Vagina (tissue), 2 donors: ENCODE measurements at regions not wholly inside any gene's neighbourhood (a gene's known extent, or its start where the extent isn't known, plus 50 kb on each side); places are given as distances from the start of the nearest gene placed in this dataset.

Experiments
- DNase-seq, 2 donors: peaks; one replicate each; pipeline ENCODE4 v3.0.0-alpha.2; 2017; ENCODE audit errors: extremely low spot score in 2 of 2
- H3K27ac ChIP-seq: fragments of 200-600 bp; sonication (generic); one replicate; pipeline ENCODE4 v1.5.1; 2019
- H3K27me3 ChIP-seq: fragments of 200-600 bp; sonication (generic); one replicate; pipeline ENCODE4 v1.5.1; 2019
- H3K36me3 ChIP-seq, 2 donors: fragments of 200-600 bp; sonication (generic); one replicate each; pipeline ENCODE4 v1.5.1; 2017 to 2019
- H3K4me1 ChIP-seq: fragments of 200-600 bp; sonication (generic); one replicate; pipeline ENCODE4 v1.5.1; 2019
- H3K4me3 ChIP-seq, 2 donors: fragments of 200-600 bp; sonication (generic); 1 replicate in 1 of 2; 2 replicates in 1 of 2; pipeline ENCODE4 v1.5.1; 2016 to 2019
- H3K9me3 ChIP-seq: fragments of 200-600 bp; sonication (generic); one replicate; pipeline ENCODE4 v1.5.1; 2019
- CTCF ChIP-seq, 3 experiments: fragments of 450-650 bp in 2 of 3; fragments of 200-600 bp in 1 of 3; sonication (generic) in 1 of 3; IDR thresholded peaks; one replicate each; pipeline ENCODE4 v1.5.1; 2017 to 2019; ENCODE audit warnings: antibody characterized with exemption in 3 of 3, mild to moderate bottlenecking in 2 of 3, moderate library complexity in 2 of 3
- POLR2A ChIP-seq, 2 donors: fragments of 450-650 bp; IDR thresholded peaks; one replicate each; pipeline ENCODE4 v1.6.1; 2017; ENCODE audit warnings: antibody characterized with exemption in 2 of 2, mild to moderate bottlenecking in 2 of 2, moderate library complexity in 2 of 2
- POLR2AphosphoS5 ChIP-seq, 2 donors: sonication (generic); formaldehyde crosslinking; IDR thresholded peaks; one replicate each; pipeline ENCODE4 v1.9.0; 2017; ENCODE audit warnings: antibody characterized with exemption in 2 of 2, mild to moderate bottlenecking in 2 of 2, low read depth in 1 of 2; ENCODE audit not compliant: insufficient read depth in 1 of 2
- intact Hi-C: fragments of 100-400 bp; cut with DNase I; formaldehyde crosslinking; loops from one replicate; pipeline ENCODE4 v1.15.1; 2023

- Histone ChIP-seq H3K4me1 (no peaks in the 10 kb centered on the region), H3K27ac (no peak overlapping the region), H3K9me3 (no peaks in the 10 kb centered on the region), H3K4me3 (no peak overlapping the region), H3K27me3 (no peaks in the 10 kb centered on the region), H3K36me3 (no peaks in the 10 kb centered on the region)
- intact Hi-C loops = no loop called here
- TF ChIP-seq CTCF (IDR thresholded peaks at IDR 0.05) (no peak), POLR2A (IDR thresholded peaks at IDR 0.05) (no peak), POLR2AphosphoS5 (IDR thresholded peaks at IDR 0.05; ENCODE audit: insufficient read depth in 1 of 2, low read depth in 1 of 2) (no peak)
- no peak for DNase-seq
Measured at GRCh38 chr6:12614456-12614855, 102.1 kb upstream of the PHACTR1 start.

- TF ChIP-seq CTCF (IDR thresholded peaks at IDR 0.05) (no peak), POLR2AphosphoS5 (IDR thresholded peaks at IDR 0.05; ENCODE audit: insufficient read depth in 1 of 2, low read depth in 1 of 2) (no peak), POLR2A (IDR thresholded peaks at IDR 0.05) (no peak)
- intact Hi-C loops = no loop called here
- no peaks in the 10 kb centered on the region for H3K27me3 ChIP-seq
- no peak for DNase-seq
- H3K4me3 ChIP-seq = no peak overlapping the region
- H3K27ac ChIP-seq = no peak overlapping the region
- no peaks in the 10 kb centered on the region for H3K36me3 ChIP-seq
- H3K9me3 ChIP-seq = no peaks in the 10 kb centered on the region
- no peaks in the 10 kb centered on the region for H3K4me1 ChIP-seq
Measured at GRCh38 chr6:12618296-12618695, 98.3 kb upstream of the PHACTR1 start.

- Histone ChIP-seq H3K27me3 (no peaks in the 10 kb centered on the region), H3K9me3 (no peaks in the 10 kb centered on the region), H3K4me3 (no peak overlapping the region), H3K4me1 (no peaks in the 10 kb centered on the region), H3K36me3 (no peaks in the 10 kb centered on the region), H3K27ac (no peak overlapping the region)
- TF ChIP-seq POLR2A (IDR thresholded peaks at IDR 0.05) = no peak
- no peak for TF ChIP-seq CTCF (IDR thresholded peaks at IDR 0.05)
- no peak for TF ChIP-seq POLR2AphosphoS5 (IDR thresholded peaks at IDR 0.05; ENCODE audit: insufficient read depth in 1 of 2, low read depth in 1 of 2)
- intact Hi-C loops = no loop called here
- no peak for DNase-seq
Measured at GRCh38 chr6:12621754-12622153, 94.8 kb upstream of the PHACTR1 start.

- Histone ChIP-seq H3K36me3 (no peaks in the 10 kb centered on the region), H3K27ac (no peak overlapping the region), H3K4me3 (no peak overlapping the region), H3K9me3 (no peaks in the 10 kb centered on the region), H3K27me3 (no peaks in the 10 kb centered on the region), H3K4me1 (no peaks in the 10 kb centered on the region)
- no peak for TF ChIP-seq POLR2A (IDR thresholded peaks at IDR 0.05)
- intact Hi-C loops = no loop called here
- DNase-seq = no peak
Measured at GRCh38 chr6:12622566-12622965, 94.0 kb upstream of the PHACTR1 start.

DNA sequence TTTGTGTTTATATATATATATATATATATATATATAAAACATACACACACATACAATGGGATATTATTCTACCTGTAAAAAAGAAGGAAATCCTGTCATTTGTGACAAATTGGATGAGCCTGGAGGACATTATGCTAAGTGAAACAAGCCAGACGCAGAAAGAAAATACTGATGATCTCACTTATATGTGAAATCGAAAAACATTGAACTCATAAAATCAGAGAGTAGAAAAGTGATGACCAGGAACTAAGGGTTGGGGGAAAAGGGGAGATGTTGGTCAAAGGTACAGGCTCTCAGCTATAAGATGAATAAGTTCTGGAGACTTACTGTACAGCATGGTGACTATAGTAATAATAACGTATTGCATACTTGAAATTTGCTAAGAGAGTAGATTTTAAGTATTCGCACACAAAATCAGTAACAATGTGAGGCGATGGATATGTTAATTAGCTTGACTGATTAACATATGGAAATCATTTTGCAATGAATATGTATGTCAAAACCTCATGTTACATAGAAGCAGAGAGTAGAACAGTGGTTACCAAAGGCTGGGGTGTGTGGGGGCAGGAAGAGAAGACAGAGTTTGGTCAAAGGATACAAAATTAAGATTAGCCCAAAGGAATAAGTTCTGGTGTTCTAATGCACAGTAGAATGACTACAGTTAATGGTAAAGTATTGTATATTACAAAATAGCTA, 92.3 kb upstream of the PHACTR1 start:
- Histone ChIP-seq H3K4me1 (no peaks in the 10 kb centered on the region), H3K4me3 (no peak overlapping the region), H3K27ac (no peak overlapping the region), H3K27me3 (no peaks in the 10 kb centered on the region), H3K36me3 (no peaks in the 10 kb centered on the region), H3K9me3 (no peaks in the 10 kb centered on the region)
- DNase-seq = no peak
- intact Hi-C loops = no loop called here
- TF ChIP-seq POLR2A (IDR thresholded peaks at IDR 0.05) (no peak), POLR2AphosphoS5 (IDR thresholded peaks at IDR 0.05; ENCODE audit: insufficient read depth in 1 of 2, low read depth in 1 of 2) (no peak), CTCF (IDR thresholded peaks at IDR 0.05) (no peak)
